Spleen (tissue), 7 donors: ENCODE measurements at regions not wholly inside any gene's neighbourhood (a gene's known extent, or its start where the extent isn't known, plus 50 kb on each side); places are given as distances from the start of the nearest gene placed in this dataset.

ENCODE experiments used
- POLR2AphosphoS5 ChIP-seq, 3 donors: sonication (generic); formaldehyde crosslinking; IDR thresholded peaks; one replicate each; pipeline ENCODE4 v1.5.1; 2017; ENCODE audit warnings: antibody characterized with exemption in 3 of 3
- TF ChIP-seq, protein P1 (sequence below), 11 experiments: fragments of 200-600 bp in 7 of 11; fragments of 450-650 bp in 4 of 11; sonication (generic) in 4 of 11; IDR thresholded peaks in 8 of 11; conservative IDR thresholded peaks in 3 of 11; 1 replicate in 7 of 11; 2 replicates in 4 of 11; pipeline versions ENCODE4 v1.4.0 to v1.8.0; 2016 to 2021; ENCODE audit warnings: antibody characterized with exemption in 11 of 11, inconsistent platforms in 4 of 11, mild to moderate bottlenecking in 1 of 11
- donor health status: DM: no; HTN: no; CAD: no; lungs with moderate emphysema.
- donor health status: DM: no; HTN: no; CAD: no.
- donor health status: DM: no; HTN: no; CAD: no.

DNA sequence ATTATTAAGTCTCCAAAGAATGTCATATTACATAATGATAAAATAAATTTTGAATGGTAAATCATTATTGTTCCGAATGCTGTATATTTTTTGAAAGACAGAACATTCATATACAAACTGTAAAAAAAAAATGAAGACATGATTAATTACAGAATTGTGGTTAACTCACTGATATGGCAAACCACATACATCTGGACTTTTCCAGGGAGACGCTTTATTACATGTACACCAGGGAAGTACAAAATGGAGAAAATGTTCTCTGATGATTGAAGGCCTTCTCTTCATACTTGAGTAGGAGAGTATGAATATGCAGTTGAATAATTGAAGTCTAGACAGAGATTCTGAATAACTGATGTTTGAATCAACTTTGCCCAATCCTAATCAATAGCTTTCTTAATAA lies 1886.9 kb downstream of the EFNA5 start:
- TF ChIP-seq, protein P1, sequence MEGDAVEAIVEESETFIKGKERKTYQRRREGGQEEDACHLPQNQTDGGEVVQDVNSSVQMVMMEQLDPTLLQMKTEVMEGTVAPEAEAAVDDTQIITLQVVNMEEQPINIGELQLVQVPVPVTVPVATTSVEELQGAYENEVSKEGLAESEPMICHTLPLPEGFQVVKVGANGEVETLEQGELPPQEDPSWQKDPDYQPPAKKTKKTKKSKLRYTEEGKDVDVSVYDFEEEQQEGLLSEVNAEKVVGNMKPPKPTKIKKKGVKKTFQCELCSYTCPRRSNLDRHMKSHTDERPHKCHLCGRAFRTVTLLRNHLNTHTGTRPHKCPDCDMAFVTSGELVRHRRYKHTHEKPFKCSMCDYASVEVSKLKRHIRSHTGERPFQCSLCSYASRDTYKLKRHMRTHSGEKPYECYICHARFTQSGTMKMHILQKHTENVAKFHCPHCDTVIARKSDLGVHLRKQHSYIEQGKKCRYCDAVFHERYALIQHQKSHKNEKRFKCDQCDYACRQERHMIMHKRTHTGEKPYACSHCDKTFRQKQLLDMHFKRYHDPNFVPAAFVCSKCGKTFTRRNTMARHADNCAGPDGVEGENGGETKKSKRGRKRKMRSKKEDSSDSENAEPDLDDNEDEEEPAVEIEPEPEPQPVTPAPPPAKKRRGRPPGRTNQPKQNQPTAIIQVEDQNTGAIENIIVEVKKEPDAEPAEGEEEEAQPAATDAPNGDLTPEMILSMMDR (IDR thresholded peaks at IDR 0.05 in 8 of 11, conservative IDR thresholded peaks at IDR 0.05 in 3 of 11), result no peak
- TF ChIP-seq POLR2AphosphoS5 (IDR thresholded peaks at IDR 0.05), result no peak
